GM21786 (cell line): ENCODE measurements at regions not wholly inside any gene's neighbourhood (a gene's known extent, or its start where the extent isn't known, plus 50 kb on each side); places are given as distances from the start of the nearest gene placed in this dataset.
"Not testable (repeated sequence)": the region's sequence is repeated elsewhere in the genome, so short reads cannot be mapped to it uniquely, and the experiment has no call there.

ENCODE experiments used
- ATAC-seq: cut with Tn5 transposase; IDR thresholded peaks from one replicate; pipeline ENCODE4 v1.9.1; 2021; ENCODE audit not compliant: unreplicated experiment

GRCh38 chr21:28614791-28615190 lies 377.9 kb downstream of the LTN1 start:
- no peak for ATAC-seq

GRCh38 chr21:28608646-28609045 lies 384.0 kb downstream of the LTN1 start:
- no peak for ATAC-seq

GRCh38 chr21:28607545-28607944 lies 385.1 kb downstream of the LTN1 start:
- ATAC-seq, result no peak

- peak; percentile 95 for ATAC-seq
Measured at GRCh38 chr21:28604946-28605537, 387.6 kb downstream of the LTN1 start.

- no peak for ATAC-seq
Measured at GRCh38 chr21:28602546-28602945, 390.1 kb downstream of the LTN1 start.

- ATAC-seq, result no peak
Measured at GRCh38 chr21:28598214-28598613, 394.5 kb downstream of the LTN1 start.

- ATAC-seq, result no peak
Measured at GRCh38 chr21:28592205-28592865, 400.3 kb downstream of the LTN1 start.

- ATAC-seq, result no peak
Measured at GRCh38 chr21:28590676-28591075, 402.0 kb downstream of the LTN1 start.

GRCh38 chr21:28590026-28590425 lies 402.7 kb downstream of the LTN1 start:
- ATAC-seq, result no peak

GRCh38 chr21:28588997-28589396 lies 403.7 kb downstream of the LTN1 start:
- ATAC-seq, result no peak

GRCh38 chr21:28587748-28588147 lies 404.9 kb downstream of the LTN1 start:
- ATAC-seq, result no peak

GRCh38 chr21:28581976-28582375 lies 410.7 kb downstream of the LTN1 start:
- no peak for ATAC-seq

GRCh38 chr21:28581311-28581731 lies 411.4 kb downstream of the LTN1 start:
- ATAC-seq, result not testable (repeated sequence)

- ATAC-seq, result no peak
Measured at GRCh38 chr21:28580585-28580984, 412.1 kb downstream of the LTN1 start.

GRCh38 chr21:28579986-28580550 lies 412.6 kb downstream of the LTN1 start:
- no peak for ATAC-seq

GRCh38 chr21:28568692-28569091 lies 424.0 kb downstream of the LTN1 start:
- no peak for ATAC-seq

GRCh38 chr21:28563933-28564332 lies 428.7 kb downstream of the LTN1 start:
- ATAC-seq, result not testable (repeated sequence)

- no peak for ATAC-seq
Measured at GRCh38 chr21:28561772-28562171, 430.9 kb downstream of the LTN1 start.

- no peak for ATAC-seq
Measured at GRCh38 chr21:28554660-28555475, 437.8 kb downstream of the LTN1 start.

GRCh38 chr21:28550057-28550825 lies 442.4 kb downstream of the LTN1 start:
- no peak for ATAC-seq

GRCh38 chr21:28548291-28548690 lies 444.4 kb downstream of the LTN1 start:
- no peak for ATAC-seq
